MM.1S (cell line): ENCODE measurements at regions not wholly inside any gene's neighbourhood (a gene's known extent, or its start where the extent isn't known, plus 50 kb on each side); places are given as distances from the start of the nearest gene placed in this dataset.

Experiments used
- EZH2 ChIP-seq: fragments of 300-600 bp; sonication (generic); optimal IDR thresholded peaks from 2 replicates; pipeline ENCODE3; 2017; ENCODE audit warnings: low read depth, mild to moderate bottlenecking, antibody characterized with exemption, low read length, mixed read lengths
- EZH2phosphoT487 ChIP-seq: fragments of 300-600 bp; sonication (generic); IDR thresholded peaks from 2 replicates; pipeline ENCODE4 v1.6.1; 2018; ENCODE audit warnings: antibody characterized with exemption, low read length
- TF ChIP-seq, protein P1 (sequence below): fragments of 300-600 bp; sonication (generic); IDR thresholded peaks from 2 replicates; pipeline ENCODE4 v1.5.1; 2016; ENCODE audit warnings: antibody characterized with exemption, low read length, mixed read lengths

DNA sequence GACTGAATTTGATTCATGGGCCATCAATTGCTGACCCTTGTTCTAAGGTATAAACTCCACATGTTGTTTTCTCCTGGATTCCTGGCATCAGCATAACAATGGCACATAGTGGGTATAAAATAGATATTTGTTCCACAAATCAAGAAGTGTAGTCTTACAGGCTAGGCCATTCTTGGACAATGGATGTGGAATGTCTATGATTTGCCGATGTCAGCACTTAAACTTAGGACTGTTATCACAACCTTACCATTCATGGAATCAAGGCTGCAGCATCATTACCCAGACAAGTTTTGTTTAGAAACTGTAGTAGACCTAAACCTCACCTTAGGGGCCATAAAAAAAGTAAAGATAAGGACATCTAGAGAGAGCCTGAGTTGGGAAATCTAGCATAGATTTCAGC lies 680.0 kb downstream of the BRINP1 start:
- TF ChIP-seq, protein P1, sequence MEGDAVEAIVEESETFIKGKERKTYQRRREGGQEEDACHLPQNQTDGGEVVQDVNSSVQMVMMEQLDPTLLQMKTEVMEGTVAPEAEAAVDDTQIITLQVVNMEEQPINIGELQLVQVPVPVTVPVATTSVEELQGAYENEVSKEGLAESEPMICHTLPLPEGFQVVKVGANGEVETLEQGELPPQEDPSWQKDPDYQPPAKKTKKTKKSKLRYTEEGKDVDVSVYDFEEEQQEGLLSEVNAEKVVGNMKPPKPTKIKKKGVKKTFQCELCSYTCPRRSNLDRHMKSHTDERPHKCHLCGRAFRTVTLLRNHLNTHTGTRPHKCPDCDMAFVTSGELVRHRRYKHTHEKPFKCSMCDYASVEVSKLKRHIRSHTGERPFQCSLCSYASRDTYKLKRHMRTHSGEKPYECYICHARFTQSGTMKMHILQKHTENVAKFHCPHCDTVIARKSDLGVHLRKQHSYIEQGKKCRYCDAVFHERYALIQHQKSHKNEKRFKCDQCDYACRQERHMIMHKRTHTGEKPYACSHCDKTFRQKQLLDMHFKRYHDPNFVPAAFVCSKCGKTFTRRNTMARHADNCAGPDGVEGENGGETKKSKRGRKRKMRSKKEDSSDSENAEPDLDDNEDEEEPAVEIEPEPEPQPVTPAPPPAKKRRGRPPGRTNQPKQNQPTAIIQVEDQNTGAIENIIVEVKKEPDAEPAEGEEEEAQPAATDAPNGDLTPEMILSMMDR, result no peak
- TF ChIP-seq EZH2phosphoT487, result no peak
- TF ChIP-seq EZH2, result no peak
